RWPE1 (cell line): ENCODE measurements at regions not wholly inside any gene's neighbourhood (a gene's known extent, or its start where the extent isn't known, plus 50 kb on each side); places are given as distances from the start of the nearest gene placed in this dataset.

Experiments
- CTCF ChIA-PET: fragments of 350-600 bp; sonication (Branson Sonifier 250); formaldehyde crosslinking; extraction: SDS; loops from one replicate; lab custom pipeline; 2021; lab: Yijun Ruan, JAX
- POLR2A ChIA-PET: fragments of 400-600 bp; formaldehyde crosslinking; extraction: SDS; loops from one replicate; lab custom pipeline; 2020; ENCODE audit warnings: antibody characterized with exemption; ENCODE audit not compliant: low non-redundant PET; lab: Yijun Ruan, JAX
- DNase-seq: peaks from one replicate; pipeline ENCODE4 v3.0.0; 2012; ENCODE audit warnings: low spot score
- H3K27ac ChIP-seq: fragments of 450-650 bp; 2 replicates; pipeline ENCODE4 v1.5.1; 2017
- TF ChIP-seq, protein P1 (sequence below): fragments of 450-650 bp; conservative IDR thresholded peaks from 2 replicates; pipeline ENCODE4 v1.5.1; 2017; ENCODE audit warnings: low read depth, mild to moderate bottlenecking

DNA sequence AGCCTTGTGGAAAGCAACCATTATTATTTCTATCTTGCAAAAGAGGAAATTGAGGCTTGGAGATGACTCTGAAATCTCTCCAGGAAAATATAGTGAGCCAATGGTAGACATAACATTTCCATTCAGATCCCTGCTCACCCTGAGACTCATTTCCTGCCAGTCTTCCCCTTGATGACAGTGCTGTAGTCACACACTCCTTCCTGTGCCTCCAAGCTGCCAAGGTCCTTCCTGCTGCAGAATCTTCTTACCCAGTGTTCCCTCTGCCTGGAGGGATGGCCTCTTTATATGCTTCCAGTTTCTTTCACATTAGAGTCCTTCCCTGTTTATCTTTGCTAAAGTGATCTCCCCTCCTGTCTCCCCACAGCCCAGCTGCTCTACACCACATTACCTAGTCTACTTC, 648.1 kb downstream of the TOX3 start:
- TF ChIP-seq, protein P1, sequence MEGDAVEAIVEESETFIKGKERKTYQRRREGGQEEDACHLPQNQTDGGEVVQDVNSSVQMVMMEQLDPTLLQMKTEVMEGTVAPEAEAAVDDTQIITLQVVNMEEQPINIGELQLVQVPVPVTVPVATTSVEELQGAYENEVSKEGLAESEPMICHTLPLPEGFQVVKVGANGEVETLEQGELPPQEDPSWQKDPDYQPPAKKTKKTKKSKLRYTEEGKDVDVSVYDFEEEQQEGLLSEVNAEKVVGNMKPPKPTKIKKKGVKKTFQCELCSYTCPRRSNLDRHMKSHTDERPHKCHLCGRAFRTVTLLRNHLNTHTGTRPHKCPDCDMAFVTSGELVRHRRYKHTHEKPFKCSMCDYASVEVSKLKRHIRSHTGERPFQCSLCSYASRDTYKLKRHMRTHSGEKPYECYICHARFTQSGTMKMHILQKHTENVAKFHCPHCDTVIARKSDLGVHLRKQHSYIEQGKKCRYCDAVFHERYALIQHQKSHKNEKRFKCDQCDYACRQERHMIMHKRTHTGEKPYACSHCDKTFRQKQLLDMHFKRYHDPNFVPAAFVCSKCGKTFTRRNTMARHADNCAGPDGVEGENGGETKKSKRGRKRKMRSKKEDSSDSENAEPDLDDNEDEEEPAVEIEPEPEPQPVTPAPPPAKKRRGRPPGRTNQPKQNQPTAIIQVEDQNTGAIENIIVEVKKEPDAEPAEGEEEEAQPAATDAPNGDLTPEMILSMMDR: no peak
- no peak overlapping the region for H3K27ac ChIP-seq
- POLR2A ChIA-PET: no interaction called here
- CTCF ChIA-PET: interaction anchor here (0.6 to 1.0 kb wide), 2 partner anchors 16 to 425 kb away, joined by 4 read pairs; no protein-coding TSS in a partner anchor
- DNase-seq: no peak

DNA sequence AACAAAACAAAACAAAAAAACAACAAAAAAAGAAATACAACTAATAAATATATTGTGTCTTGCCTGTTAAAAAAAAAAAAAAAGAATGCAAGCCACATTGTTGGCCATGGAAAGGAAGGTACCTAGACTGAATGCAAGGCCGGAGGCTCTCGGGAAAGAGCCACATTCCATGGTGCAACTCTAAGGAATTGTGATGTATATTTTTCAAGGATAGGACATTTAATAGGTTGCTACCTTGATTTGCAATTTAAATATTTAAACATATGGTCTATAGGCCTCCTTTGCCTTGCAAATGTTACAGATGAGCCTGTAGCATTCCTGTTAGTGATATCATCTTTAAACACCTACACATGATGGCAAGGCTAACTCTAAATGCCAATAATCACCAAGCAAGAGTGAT, 650.9 kb downstream of the TOX3 start:
- H3K27ac ChIP-seq: no peak overlapping the region
- CTCF ChIA-PET: interaction anchor here (0.7 kb wide), 1 partner anchor 173 kb away, joined by 3 read pairs; no protein-coding TSS in a partner anchor
- POLR2A ChIA-PET: no interaction called here
- DNase-seq: no peak
- TF ChIP-seq, protein P1: no peak

DNA sequence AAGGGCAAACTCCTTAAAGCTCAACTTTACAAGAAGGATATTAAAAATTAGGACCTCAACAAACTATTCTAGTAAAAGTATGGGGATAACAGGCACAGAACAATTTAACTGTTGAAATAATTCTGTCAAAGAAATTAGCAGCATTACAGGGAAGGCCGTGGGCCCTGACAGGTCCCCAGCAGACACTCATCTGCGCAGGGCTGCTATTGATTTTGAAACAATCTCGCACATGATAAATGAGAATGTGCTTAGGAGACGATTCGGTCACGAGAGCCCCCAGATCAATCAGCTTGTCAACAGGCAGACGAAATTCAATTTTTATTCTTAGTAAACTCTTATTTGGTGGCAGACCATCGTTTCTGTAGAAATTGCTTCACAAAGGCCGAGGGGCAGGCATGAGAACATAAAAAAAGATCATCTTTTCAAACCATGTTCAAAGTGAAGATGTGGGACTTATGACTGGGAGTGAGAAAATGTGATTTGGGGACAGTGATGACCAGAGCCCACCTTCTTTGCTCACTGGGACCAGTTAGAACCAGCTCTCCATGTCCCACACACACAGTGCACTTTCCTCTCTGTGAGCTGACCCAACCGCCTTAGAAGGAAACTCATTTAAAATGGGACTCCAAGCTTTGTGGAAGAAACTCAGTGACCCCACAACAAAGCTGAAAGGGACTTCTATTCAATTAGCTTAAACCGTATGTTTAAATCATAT, 654.5 kb downstream of the TOX3 start:
- no peak overlapping the region for H3K27ac ChIP-seq
- CTCF ChIA-PET: interaction anchor here (0.5 to 0.6 kb wide), 2 partner anchors 23 to 335 kb away, joined by 3 read pairs; no protein-coding TSS in a partner anchor
- TF ChIP-seq, protein P1: no peak
- DNase-seq: no peak
- POLR2A ChIA-PET: no interaction called here

DNA sequence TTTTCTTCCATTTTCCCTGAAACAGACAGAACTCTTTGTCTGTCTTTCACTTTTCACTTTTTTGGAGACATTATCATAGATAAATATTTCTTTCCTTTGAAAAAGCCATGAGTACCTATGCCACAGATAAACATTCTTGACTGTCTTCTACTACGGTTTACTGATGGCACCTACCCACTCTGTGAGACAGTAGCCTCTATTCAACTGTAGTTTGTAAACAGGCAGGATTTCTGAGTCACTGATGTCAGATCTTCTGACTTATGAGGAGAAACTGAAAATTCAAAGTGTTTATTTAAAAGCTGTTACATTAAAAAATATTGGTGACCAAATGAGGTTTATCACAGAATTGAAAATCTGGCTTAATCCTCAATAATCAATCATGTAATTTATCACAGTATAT, 658.4 kb downstream of the TOX3 start:
- ChIA-PET POLR2A (interaction anchor here (0.5 kb wide), 1 partner anchor 1013 kb away, joined by 3 read pairs; no protein-coding TSS in a partner anchor), CTCF (no interaction called here)
- no peak overlapping the region for H3K27ac ChIP-seq
- DNase-seq: no peak
- TF ChIP-seq, protein P1: no peak

DNA sequence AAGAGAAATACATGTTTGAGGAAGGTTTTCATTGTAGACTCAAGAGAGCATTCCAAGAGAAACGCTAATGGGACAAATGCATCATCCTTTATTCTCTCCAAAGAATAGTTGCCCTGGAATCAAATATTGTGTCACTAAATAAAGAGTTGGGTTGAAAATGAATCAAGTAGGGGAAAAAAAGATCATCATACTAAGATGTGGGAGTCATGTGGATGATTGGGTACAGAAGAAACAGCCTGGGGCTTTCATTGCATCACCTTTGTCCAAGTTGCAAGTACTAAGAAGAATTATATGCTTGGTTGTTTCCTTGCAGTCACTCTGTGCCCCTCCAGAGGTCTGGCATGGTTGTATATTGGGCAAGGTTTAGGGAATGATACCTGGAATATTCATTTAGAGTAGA, 658.9 kb downstream of the TOX3 start:
- POLR2A ChIA-PET: no interaction called here
- TF ChIP-seq, protein P1: no peak

DNA sequence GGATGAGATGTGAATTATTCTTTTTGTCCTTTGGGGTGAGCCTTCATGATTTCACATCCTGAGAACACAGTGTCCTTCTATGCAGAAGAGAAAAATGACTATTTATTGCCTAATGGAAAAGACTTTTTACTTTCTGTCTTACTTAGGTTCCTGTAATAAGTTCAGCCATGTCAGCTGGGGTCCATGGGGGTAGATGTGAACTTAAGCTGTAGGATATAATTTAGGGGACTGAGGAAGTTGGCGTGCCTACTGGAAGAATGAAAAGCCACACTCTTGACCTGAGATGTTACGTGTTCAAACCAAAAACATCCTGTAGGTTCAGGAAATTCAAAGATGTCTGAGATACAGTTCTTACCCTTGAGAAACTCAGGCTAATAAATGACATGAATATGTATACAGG, 660.5 kb downstream of the TOX3 start:
- TF ChIP-seq, protein P1: no peak
- no peak overlapping the region for H3K27ac ChIP-seq
- no peak for DNase-seq
- POLR2A ChIA-PET: no interaction called here
- CTCF ChIA-PET: interaction anchor here (0.5 kb wide), 1 partner anchor 165 kb away, joined by 3 read pairs; no protein-coding TSS in a partner anchor

More for the DNA sequence above, 658.9 kb downstream of the TOX3 start:
- peak; percentile 19 for DNase-seq
- CTCF ChIA-PET: no interaction called here
- H3K27ac ChIP-seq: no peak overlapping the region
